ENCODE measurements at regions not wholly inside any gene's neighbourhood (a gene's known extent, or its start where the extent isn't known, plus 50 kb on each side); places are given as distances from the start of the nearest gene placed in this dataset.

GRCh38 chr4:27506401-27506800, 645.8 kb downstream of the STIM2 start:
- TF ChIP-seq CHD2 (IDR thresholded peaks at IDR 0.05; ENCODE audit: low read length, partially characterized antibody) (no peak), ZC3H11A (IDR thresholded peaks at IDR 0.05) (no peak), RNF2 (IDR thresholded peaks at IDR 0.05; ENCODE audit: borderline replicate concordance, low read depth) (no peak), CTCF (IDR thresholded peaks at IDR 0.05) (no peak), EP300 (IDR thresholded peaks at IDR 0.05) (no peak), POLR2AphosphoS2 (conservative IDR thresholded peaks at IDR 0.05; ENCODE audit: low read length) (no peak), KDM5A (IDR thresholded peaks at IDR 0.05) (no peak), POLR2A (IDR thresholded peaks at IDR 0.05; ENCODE audit: low read length) (no peak), JUN (IDR thresholded peaks at IDR 0.05) (no peak), MAFK (IDR thresholded peaks at IDR 0.05; ENCODE audit: partially characterized antibody) (no peak), REST (IDR thresholded peaks at IDR 0.05) (no peak), SREBF2 (IDR thresholded peaks at IDR 0.05) (no peak)
